HEK293 (cell line): ENCODE measurements at regions not wholly inside any gene's neighbourhood (a gene's known extent, or its start where the extent isn't known, plus 50 kb on each side); places are given as distances from the start of the nearest gene placed in this dataset.

Experiments used
- CTCF ChIA-PET: fragments of 350-600 bp; formaldehyde crosslinking; extraction: SDS; loops from one replicate; lab custom pipeline; 2021; ENCODE audit warnings: antibody characterized with exemption; lab: Yijun Ruan, JAX
- POLR2A ChIA-PET: fragments of 300-600 bp; formaldehyde crosslinking; extraction: SDS; loops from one replicate; lab custom pipeline; 2020; ENCODE audit warnings: antibody characterized with exemption, inconsistent platforms; lab: Yijun Ruan, JAX
- H3K27ac ChIP-seq: fragments of 200-500 bp; sonication (Bioruptor generic); 2 replicates; pipeline ENCODE4 v1.5.1; 2014; ENCODE audit warnings: low read depth, low read length, control low read depth, inconsistent platforms; ENCODE audit errors: extremely low read depth
- H3K36me3 ChIP-seq, 2 experiments: fragments of 200-500 bp in 1 of 2; sonication (Bioruptor generic) in 1 of 2; 1 replicate in 1 of 2; 2 replicates in 1 of 2; pipeline ENCODE4 v1.5.1; 2014 to 2017; ENCODE audit warnings: inconsistent platforms in 2 of 2, low read length in 2 of 2; ENCODE audit not compliant: control insufficient read depth in 2 of 2, insufficient read depth in 1 of 2
- H3K4me1 ChIP-seq: fragments of 200-500 bp; sonication (Bioruptor generic); 2 replicates; pipeline ENCODE4 v1.5.1; 2014; ENCODE audit warnings: mild to moderate bottlenecking, low read length, inconsistent platforms; ENCODE audit not compliant: control insufficient read depth, insufficient read depth
- H3K4me3 ChIP-seq: 2 replicates; pipeline ENCODE4 v1.5.1; 2011; ENCODE audit warnings: low read depth, mild to moderate bottlenecking, control low read depth, low read length, moderate library complexity
- H3K9me3 ChIP-seq: fragments of 200-500 bp; sonication (Bioruptor generic); 2 replicates; pipeline ENCODE4 v1.5.1; 2014; ENCODE audit warnings: low read depth, low read length, inconsistent platforms; ENCODE audit not compliant: control insufficient read depth, insufficient read depth
- EGR2 ChIP-seq: fragments of 450-650 bp; formaldehyde crosslinking; IDR thresholded peaks from 2 replicates; pipeline ENCODE4 v1.5.1; 2016; ENCODE audit warnings: low read depth, missing biosample characterization, missing genetic modification characterization
- GLI2 ChIP-seq: fragments of 450-650 bp; formaldehyde crosslinking; IDR thresholded peaks from 2 replicates; pipeline ENCODE4; 2017; ENCODE audit warnings: missing biosample characterization, missing genetic modification characterization, low read depth, borderline replicate concordance
- PRDM1 ChIP-seq: fragments of 450-650 bp; formaldehyde crosslinking; IDR thresholded peaks from 2 replicates; pipeline ENCODE4; 2016; ENCODE audit warnings: missing biosample characterization, missing genetic modification characterization
- SCRT2 ChIP-seq: fragments of 450-650 bp; formaldehyde crosslinking; IDR thresholded peaks from 2 replicates; pipeline ENCODE4 v1.5.1; 2016; ENCODE audit warnings: missing biosample characterization, missing genetic modification characterization
- SP2 ChIP-seq: fragments of 450-650 bp; formaldehyde crosslinking; IDR thresholded peaks from 2 replicates; pipeline ENCODE4 v1.5.1; 2016; ENCODE audit warnings: missing biosample characterization, missing genetic modification characterization
- TCF7L2 ChIP-seq: IDR thresholded peaks from 2 replicates; pipeline ENCODE4 v1.6.1; 2011; ENCODE audit warnings: low read depth, mild to moderate bottlenecking, inconsistent platforms, low read length, moderate library complexity, borderline replicate concordance
- TRIM28 ChIP-seq: IDR thresholded peaks from 2 replicates; pipeline ENCODE4 v1.6.1; 2011; ENCODE audit warnings: low read length, control low read depth, borderline replicate concordance
- ZBTB17 ChIP-seq: fragments of 450-650 bp; formaldehyde crosslinking; IDR thresholded peaks from 2 replicates; pipeline ENCODE4 v1.5.1; 2016; ENCODE audit warnings: missing biosample characterization, missing genetic modification characterization
- ZBTB21 ChIP-seq: fragments of 450-650 bp; formaldehyde crosslinking; IDR thresholded peaks from 2 replicates; pipeline ENCODE4 v1.5.1; 2017; ENCODE audit warnings: missing biosample characterization, missing genetic modification characterization
- ZBTB48 ChIP-seq: fragments of 450-650 bp; formaldehyde crosslinking; IDR thresholded peaks from 2 replicates; pipeline ENCODE4 v1.5.1; 2016; ENCODE audit warnings: missing biosample characterization, missing genetic modification characterization
- ZIC2 ChIP-seq: fragments of 450-650 bp; formaldehyde crosslinking; IDR thresholded peaks from 2 replicates; pipeline ENCODE4 v1.5.1; 2016; ENCODE audit warnings: missing biosample characterization, missing genetic modification characterization
- ZNF121 ChIP-seq: fragments of 450-650 bp; formaldehyde crosslinking; IDR thresholded peaks from 2 replicates; pipeline ENCODE4 v1.5.1; 2016; ENCODE audit warnings: missing biosample characterization, missing genetic modification characterization
- ZNF16 ChIP-seq: fragments of 450-650 bp; formaldehyde crosslinking; IDR thresholded peaks from 2 replicates; pipeline ENCODE4 v1.5.1; 2016; ENCODE audit warnings: low read depth, missing biosample characterization, missing genetic modification characterization
- ZNF19 ChIP-seq: fragments of 450-650 bp; formaldehyde crosslinking; IDR thresholded peaks from 2 replicates; pipeline ENCODE4; 2016; ENCODE audit warnings: missing biosample characterization, missing genetic modification characterization, low read depth
- ZNF223 ChIP-seq: fragments of 450-650 bp; formaldehyde crosslinking; IDR thresholded peaks from 2 replicates; pipeline ENCODE4 v1.5.1; 2016; ENCODE audit warnings: missing biosample characterization, missing genetic modification characterization
- ZNF239 ChIP-seq: fragments of 450-650 bp; formaldehyde crosslinking; IDR thresholded peaks from 2 replicates; pipeline ENCODE4 v1.5.1; 2016; ENCODE audit warnings: missing biosample characterization, missing genetic modification characterization
- ZNF280D ChIP-seq: fragments of 450-650 bp; formaldehyde crosslinking; IDR thresholded peaks from 2 replicates; pipeline ENCODE4 v1.5.1; 2016; ENCODE audit warnings: missing biosample characterization, missing genetic modification characterization
- ZNF292 ChIP-seq: fragments of 450-650 bp; formaldehyde crosslinking; IDR thresholded peaks from 2 replicates; pipeline ENCODE4 v1.5.1; 2016; ENCODE audit warnings: low read depth, missing biosample characterization, missing genetic modification characterization, borderline replicate concordance
- ZNF433 ChIP-seq: fragments of 450-650 bp; formaldehyde crosslinking; IDR thresholded peaks from 2 replicates; pipeline ENCODE4 v1.5.1; 2016; ENCODE audit warnings: missing biosample characterization, missing genetic modification characterization, low read depth
- ZNF48 ChIP-seq: fragments of 450-650 bp; formaldehyde crosslinking; IDR thresholded peaks from 2 replicates; pipeline ENCODE4 v1.5.1; 2016; ENCODE audit warnings: missing biosample characterization, missing genetic modification characterization
- ZNF555 ChIP-seq: fragments of 450-650 bp; formaldehyde crosslinking; conservative IDR thresholded peaks from 2 replicates; pipeline ENCODE4 v1.5.1; 2017; ENCODE audit warnings: missing biosample characterization, mild to moderate bottlenecking, missing genetic modification characterization, inconsistent platforms
- ZNF558 ChIP-seq: fragments of 450-650 bp; formaldehyde crosslinking; IDR thresholded peaks from 2 replicates; pipeline ENCODE4 v1.5.1; 2016; ENCODE audit warnings: missing biosample characterization, missing genetic modification characterization
- ZNF561 ChIP-seq: fragments of 450-650 bp; IDR thresholded peaks from 2 replicates; pipeline ENCODE4 v1.5.1; 2018; ENCODE audit warnings: missing biosample characterization, missing genetic modification characterization, borderline replicate concordance
- ZNF571 ChIP-seq: fragments of 450-650 bp; formaldehyde crosslinking; IDR thresholded peaks from 2 replicates; pipeline ENCODE4 v1.5.0; 2017; ENCODE audit warnings: missing biosample characterization, missing genetic modification characterization
- ZNF624 ChIP-seq: fragments of 450-650 bp; formaldehyde crosslinking; IDR thresholded peaks from 2 replicates; pipeline ENCODE4 v1.5.1; 2017; ENCODE audit warnings: missing biosample characterization, missing genetic modification characterization
- ZNF645 ChIP-seq: fragments of 450-650 bp; formaldehyde crosslinking; IDR thresholded peaks from 2 replicates; pipeline ENCODE4; 2016; ENCODE audit warnings: missing biosample characterization, missing genetic modification characterization
- ZNF785 ChIP-seq: fragments of 450-650 bp; formaldehyde crosslinking; IDR thresholded peaks from 2 replicates; pipeline ENCODE4 v1.5.1; 2016; ENCODE audit warnings: missing biosample characterization, missing genetic modification characterization
- ZXDB ChIP-seq: fragments of 450-650 bp; formaldehyde crosslinking; IDR thresholded peaks from 2 replicates; pipeline ENCODE4 v1.5.1; 2016; ENCODE audit warnings: missing biosample characterization, missing genetic modification characterization
- TF ChIP-seq, protein P1 (sequence below): fragments of 450-650 bp; formaldehyde crosslinking; IDR thresholded peaks from 2 replicates; pipeline ENCODE4 v1.5.1; 2016; ENCODE audit warnings: missing biosample characterization, missing genetic modification characterization

DNA sequence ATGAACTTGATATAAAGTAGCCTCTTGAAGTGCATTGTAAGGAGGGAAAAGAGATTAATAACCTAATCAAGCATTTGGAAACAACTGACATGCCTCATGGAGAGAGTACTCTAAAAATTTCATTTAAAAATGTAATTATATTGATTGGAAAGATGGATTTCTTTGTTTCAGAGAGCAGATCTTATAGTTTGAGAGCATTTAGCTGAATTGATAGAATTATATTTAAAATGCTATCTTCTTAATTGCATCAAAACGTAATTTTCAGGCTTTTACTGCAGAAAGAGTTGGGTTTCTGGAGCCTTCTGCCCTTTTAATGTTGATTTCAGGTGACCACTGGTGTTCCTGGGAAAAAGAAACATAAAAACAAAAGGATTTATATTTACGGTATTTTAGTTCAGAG is 130.6 kb downstream of the EDN3 start:
- H3K9me3 ChIP-seq = no peaks in the 10 kb centered on the region
- no peaks in the 10 kb centered on the region for H3K4me1 ChIP-seq
- no peak overlapping the region for H3K4me3 ChIP-seq
- ChIA-PET POLR2A (no interaction called here), CTCF (interaction anchor here (0.6 to 1.6 kb wide), 2 partner anchors 27 to 94 kb away, joined by 3 to 5 read pairs; no protein-coding TSS in a partner anchor)
- TF ChIP-seq ZNF433 (tag by site-specific recombination) (no peak), TRIM28 (no peak), ZNF48 (no peak), ZXDB (tag by site-specific recombination) (no peak), ZNF571 (tag by site-specific recombination) (no peak), ZBTB21 (tag by site-specific recombination) (no peak), ZNF624 (tag by site-specific recombination) (no peak), ZNF558 (tag by site-specific recombination) (no peak), ZNF561 (tag by site-specific recombination) (no peak), ZNF292 (tag by site-specific recombination) (no peak), ZBTB17 (tag by site-specific recombination) (no peak), ZNF16 (tag by site-specific recombination) (no peak), ZNF223 (no peak), SCRT2 (no peak), ZIC2 (no peak)
- TF ChIP-seq, protein P1, sequence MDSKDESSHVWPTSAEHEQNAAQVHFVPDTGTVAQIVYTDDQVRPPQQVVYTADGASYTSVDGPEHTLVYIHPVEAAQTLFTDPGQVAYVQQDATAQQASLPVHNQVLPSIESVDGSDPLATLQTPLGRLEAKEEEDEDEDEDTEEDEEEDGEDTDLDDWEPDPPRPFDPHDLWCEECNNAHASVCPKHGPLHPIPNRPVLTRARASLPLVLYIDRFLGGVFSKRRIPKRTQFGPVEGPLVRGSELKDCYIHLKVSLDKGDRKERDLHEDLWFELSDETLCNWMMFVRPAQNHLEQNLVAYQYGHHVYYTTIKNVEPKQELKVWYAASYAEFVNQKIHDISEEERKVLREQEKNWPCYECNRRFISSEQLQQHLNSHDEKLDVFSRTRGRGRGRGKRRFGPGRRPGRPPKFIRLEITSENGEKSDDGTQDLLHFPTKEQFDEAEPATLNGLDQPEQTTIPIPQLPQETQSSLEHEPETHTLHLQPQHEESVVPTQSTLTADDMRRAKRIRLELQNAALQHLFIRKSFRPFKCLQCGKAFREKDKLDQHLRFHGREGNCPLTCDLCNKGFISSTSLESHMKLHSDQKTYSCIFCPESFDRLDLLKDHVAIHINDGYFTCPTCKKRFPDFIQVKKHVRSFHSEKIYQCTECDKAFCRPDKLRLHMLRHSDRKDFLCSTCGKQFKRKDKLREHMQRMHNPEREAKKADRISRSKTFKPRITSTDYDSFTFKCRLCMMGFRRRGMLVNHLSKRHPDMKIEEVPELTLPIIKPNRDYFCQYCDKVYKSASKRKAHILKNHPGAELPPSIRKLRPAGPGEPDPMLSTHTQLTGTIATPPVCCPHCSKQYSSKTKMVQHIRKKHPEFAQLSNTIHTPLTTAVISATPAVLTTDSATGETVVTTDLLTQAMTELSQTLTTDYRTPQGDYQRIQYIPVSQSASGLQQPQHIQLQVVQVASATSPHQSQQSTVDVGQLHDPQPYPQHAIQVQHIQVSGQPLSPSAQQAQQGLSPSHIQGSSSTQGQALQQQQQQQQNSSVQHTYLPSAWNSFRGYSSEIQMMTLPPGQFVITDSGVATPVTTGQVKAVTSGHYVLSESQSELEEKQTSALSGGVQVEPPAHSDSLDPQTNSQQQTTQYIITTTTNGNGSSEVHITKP (tag by site-specific recombination) = no peak
- no peak overlapping the region for H3K27ac ChIP-seq
- no peaks in the 10 kb centered on the region for H3K36me3 ChIP-seq

DNA sequence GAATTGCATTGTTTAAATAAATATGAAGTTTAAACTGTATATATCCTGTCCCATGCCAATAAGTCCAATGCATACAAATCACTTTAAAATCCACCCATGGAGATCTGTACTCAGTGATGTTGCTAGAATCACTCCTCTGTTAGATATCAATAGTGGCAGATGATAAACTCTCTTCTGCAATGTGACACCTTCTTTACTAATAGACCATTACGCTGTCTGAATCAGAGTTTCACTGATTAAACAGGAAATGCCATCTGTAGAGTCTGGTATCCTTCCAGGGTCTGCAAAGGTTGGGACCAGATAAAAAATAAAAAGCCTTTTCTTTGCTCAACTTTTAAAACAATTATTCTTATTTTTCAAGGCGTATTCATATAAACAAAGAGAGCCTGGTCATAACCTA is 134.5 kb downstream of the EDN3 start:
- H3K4me3 ChIP-seq = no peak overlapping the region
- H3K27ac ChIP-seq = no peak overlapping the region
- TF ChIP-seq ZNF280D = no peak
- POLR2A ChIA-PET = no interaction called here
- H3K36me3 ChIP-seq = no peaks in the 10 kb centered on the region
- CTCF ChIA-PET = no interaction called here
- H3K9me3 ChIP-seq = no peaks in the 10 kb centered on the region
- no peaks in the 10 kb centered on the region for H3K4me1 ChIP-seq

GRCh38 chr20:59435518-59435917 is 135.1 kb downstream of the EDN3 start:
- no peak overlapping the region for H3K27ac ChIP-seq
- H3K9me3 ChIP-seq = no peaks in the 10 kb centered on the region
- no peaks in the 10 kb centered on the region for H3K36me3 ChIP-seq
- CTCF ChIA-PET = no interaction called here
- no peaks in the 10 kb centered on the region for H3K4me1 ChIP-seq
- no peak overlapping the region for H3K4me3 ChIP-seq
- POLR2A ChIA-PET = no interaction called here
- TF ChIP-seq ZNF19 (tag by site-specific recombination) (no peak), GLI2 (tag by site-specific recombination) (no peak), PRDM1 (tag by site-specific recombination) (no peak), ZNF239 (tag by site-specific recombination) (no peak), EGR2 (tag by site-specific recombination) (no peak), ZNF645 (tag by site-specific recombination) (no peak), ZNF555 (tag by site-specific recombination) (no peak), ZBTB48 (tag by site-specific recombination) (no peak), TCF7L2 (no peak), SP2 (tag by site-specific recombination) (no peak), ZNF121 (tag by site-specific recombination) (no peak), ZNF785 (tag by site-specific recombination) (no peak)
